ENCODE measurements at regions not wholly inside any gene's neighbourhood (a gene's known extent, or its start where the extent isn't known, plus 50 kb on each side); places are given as distances from the start of the nearest gene placed in this dataset.

GRCh38 chr13:78758549-78758948 lies 99.6 kb upstream of the OBI1 start:
- no peak for TF ChIP-seq POLR2A (IDR thresholded peaks at IDR 0.05)
- no peak for TF ChIP-seq POLR2AphosphoS5 (IDR thresholded peaks at IDR 0.05)
- TF ChIP-seq CTCF (IDR thresholded peaks at IDR 0.05): no peak

Measured in prostate gland (tissue), 2 donors.